ENCODE measurements at regions not wholly inside any gene's neighbourhood (a gene's known extent, or its start where the extent isn't known, plus 50 kb on each side); places are given as distances from the start of the nearest gene placed in this dataset.
"Not testable (repeated sequence)": the region's sequence is repeated elsewhere in the genome, so short reads cannot be mapped to it uniquely, and the experiment has no call there.

- in situ Hi-C loops (cut with MboI; ENCODE audit: low pct_unique_long_range_greater_than_20kb, low sequenced_read_pairs, unreplicated experiment), result no loop called here
- TF ChIP-seq CTCF (IDR thresholded peaks at IDR 0.05; ENCODE audit: extremely low read depth, insufficient read depth, missing control alignments), result no peak
- DNase-seq (ENCODE audit: low spot score), result no peak
Measured at GRCh38 chr11:82406611-82407010, 327.1 kb downstream of the FAM181B start.

- no peak for TF ChIP-seq CTCF (IDR thresholded peaks at IDR 0.05; ENCODE audit: extremely low read depth, insufficient read depth, missing control alignments)
- in situ Hi-C loops (cut with MboI; ENCODE audit: low pct_unique_long_range_greater_than_20kb, low sequenced_read_pairs, unreplicated experiment), result no loop called here
- no peak for DNase-seq (ENCODE audit: low spot score)
Measured at GRCh38 chr11:82405421-82405820, 328.2 kb downstream of the FAM181B start.

- in situ Hi-C loops (cut with MboI; ENCODE audit: low pct_unique_long_range_greater_than_20kb, low sequenced_read_pairs, unreplicated experiment), result no loop called here
- TF ChIP-seq CTCF (IDR thresholded peaks at IDR 0.05; ENCODE audit: extremely low read depth, insufficient read depth, missing control alignments), result no peak
- DNase-seq (ENCODE audit: low spot score), result no peak
Measured at GRCh38 chr11:82404981-82405380, 328.7 kb downstream of the FAM181B start.

GRCh38 chr11:82403640-82404305 is 329.9 kb downstream of the FAM181B start:
- TF ChIP-seq CTCF (IDR thresholded peaks at IDR 0.05; ENCODE audit: extremely low read depth, insufficient read depth, missing control alignments), result no peak
- in situ Hi-C loops (cut with MboI; ENCODE audit: low pct_unique_long_range_greater_than_20kb, low sequenced_read_pairs, unreplicated experiment), result no loop called here

GRCh38 chr11:82398300-82398815 is 335.3 kb downstream of the FAM181B start:
- in situ Hi-C loops (cut with MboI; ENCODE audit: low pct_unique_long_range_greater_than_20kb, low sequenced_read_pairs, unreplicated experiment), result no loop called here
- TF ChIP-seq CTCF (IDR thresholded peaks at IDR 0.05; ENCODE audit: extremely low read depth, insufficient read depth, missing control alignments), result no peak
- no peak for DNase-seq (ENCODE audit: low spot score)

More at GRCh38 chr11:82403640-82404305, 329.9 kb downstream of the FAM181B start:
- no peak for DNase-seq (ENCODE audit: low spot score)

GRCh38 chr11:82396639-82397038 is 337.0 kb downstream of the FAM181B start:
- DNase-seq (ENCODE audit: low spot score); in situ Hi-C loops (cut with MboI; ENCODE audit: low pct_unique_long_range_greater_than_20kb, low sequenced_read_pairs, unreplicated experiment): not testable (repeated sequence)

GRCh38 chr11:82384308-82384707 is 349.4 kb downstream of the FAM181B start:
- in situ Hi-C loops (cut with MboI; ENCODE audit: low pct_unique_long_range_greater_than_20kb, low sequenced_read_pairs, unreplicated experiment), result no loop called here
- TF ChIP-seq CTCF (IDR thresholded peaks at IDR 0.05; ENCODE audit: extremely low read depth, insufficient read depth, missing control alignments), result no peak
- no peak for DNase-seq (ENCODE audit: low spot score)

All from GM13977 (cell line).